GM12878 (cell line): ENCODE measurements at regions not wholly inside any gene's neighbourhood (a gene's known extent, or its start where the extent isn't known, plus 50 kb on each side); places are given as distances from the start of the nearest gene placed in this dataset.

Experiments
- CBFB ChIP-seq: IDR thresholded peaks from 2 replicates; pipeline ENCODE4 v1.6.1; 2016; ENCODE audit warnings: antibody characterized with exemption, low read depth
- CTCF ChIP-seq, 3 experiments: IDR thresholded peaks in 2 of 3; conservative IDR thresholded peaks in 1 of 3; 2 replicates each; pipeline ENCODE4 v1.5.1; 2011; ENCODE audit warnings: low read depth in 3 of 3, low read length in 3 of 3, mild to moderate bottlenecking in 3 of 3, control low read depth in 2 of 3, moderate library complexity in 2 of 3, inconsistent platforms in 1 of 3, mixed read lengths in 1 of 3; ENCODE audit not compliant: control insufficient read depth in 2 of 3, insufficient read depth in 1 of 3; ENCODE audit errors: extremely low read depth in 1 of 3
- EED ChIP-seq: sonication (generic); IDR thresholded peaks from 2 replicates; pipeline ENCODE4 v1.6.1; 2016; ENCODE audit warnings: antibody characterized with exemption, low read depth
- HCFC1 ChIP-seq: fragments of 150-350 bp; IDR thresholded peaks from 2 replicates; pipeline ENCODE4 v1.6.1; 2014; ENCODE audit warnings: low read length
- NFYB ChIP-seq: IDR thresholded peaks from 2 replicates; pipeline ENCODE4 v1.6.1; 2011; ENCODE audit warnings: low read depth, mild to moderate bottlenecking, low read length, improper control_type of control experiment, moderate library complexity; ENCODE audit not compliant: insufficient read depth
- POLR2A ChIP-seq: IDR thresholded peaks from 2 replicates; pipeline ENCODE4 v1.6.1; 2011; ENCODE audit warnings: low read depth, mild to moderate bottlenecking, low read length
- POLR2AphosphoS5 ChIP-seq: IDR thresholded peaks from 2 replicates; pipeline ENCODE4 v1.6.1; 2011; ENCODE audit warnings: mild to moderate bottlenecking, low read length, inconsistent platforms
- RAD21 ChIP-seq: IDR thresholded peaks from 2 replicates; pipeline ENCODE4 v1.6.1; 2011; ENCODE audit warnings: mild to moderate bottlenecking, low read depth, low read length, moderate library complexity; ENCODE audit not compliant: insufficient read depth
- RELA ChIP-seq: fragments of 450-650 bp; IDR thresholded peaks from 2 replicates; pipeline ENCODE4 v1.8.0; 2014; ENCODE audit warnings: borderline replicate concordance; ENCODE audit not compliant: partially characterized antibody
- SMAD5 ChIP-seq: IDR thresholded peaks from 2 replicates; pipeline ENCODE4 v1.6.1; 2016; ENCODE audit warnings: antibody characterized with exemption, low read depth
- TCF12 ChIP-seq: IDR thresholded peaks from 2 replicates; pipeline ENCODE4 v1.6.1; 2011; ENCODE audit warnings: low read depth, mild to moderate bottlenecking, low read length
- ZNF274 ChIP-seq: IDR thresholded peaks from one replicate; pipeline ENCODE4 v1.8.0; 2011; ENCODE audit not compliant: insufficient read length, insufficient read depth
- TF ChIP-seq, protein P1 (sequence below): IDR thresholded peaks from 2 replicates; pipeline ENCODE4 v1.6.1; 2012; ENCODE audit warnings: mild to moderate bottlenecking, low read depth, low read length

DNA sequence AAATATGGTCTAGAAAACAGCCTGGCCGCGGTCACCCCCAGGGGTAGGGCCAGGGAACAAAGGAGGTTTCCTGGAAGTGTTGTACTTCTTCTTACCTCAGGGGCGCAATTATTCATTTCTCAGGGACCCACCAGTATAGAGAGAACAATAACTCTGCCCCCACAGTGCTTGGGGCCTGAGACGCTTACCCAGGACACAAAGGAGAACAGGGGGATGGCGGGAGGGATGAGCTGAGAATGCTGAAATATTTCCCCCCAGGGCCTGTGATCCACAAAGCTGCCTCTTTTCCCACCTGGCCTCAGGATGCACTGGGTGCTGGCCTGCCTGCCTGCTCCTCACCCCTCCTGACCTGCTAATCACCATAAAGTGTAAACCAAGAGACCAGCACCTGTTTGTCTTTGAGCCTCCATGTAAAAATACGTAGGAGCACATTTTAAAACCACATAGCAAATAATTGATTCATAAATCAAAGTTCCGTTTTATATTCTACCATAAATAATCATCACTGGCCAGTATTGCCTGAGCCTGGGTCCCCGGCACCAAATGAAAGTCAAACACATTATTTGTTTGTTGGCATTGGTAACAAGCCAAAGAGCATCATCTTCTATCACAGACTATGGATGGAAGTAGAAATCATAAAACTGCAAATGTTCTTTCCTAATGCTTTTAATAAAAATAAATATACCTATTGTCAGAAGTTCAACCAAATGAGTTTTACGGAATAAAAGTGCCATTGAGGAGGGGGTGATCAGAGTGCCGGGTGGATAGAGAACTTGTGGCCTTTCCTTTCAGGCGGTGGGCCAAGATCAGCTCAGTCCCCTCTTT is 67.3 kb upstream of the RMDN2 start:
- TF ChIP-seq RAD21 (no peak), SMAD5 (no peak), CTCF (IDR thresholded peaks at IDR 0.05 in 2 of 3, conservative IDR thresholded peaks at IDR 0.05 in 1 of 3; ENCODE audit: control insufficient read depth in 2 of 3, extremely low read depth in 1 of 3, insufficient read depth in 1 of 3, low read depth in 3 of 3, low read length in 3 of 3) (no peak), POLR2A (no peak), CBFB (no peak), TCF12 (no peak), POLR2AphosphoS5 (no peak), ZNF274 (no peak), EED (no peak), HCFC1 (no peak), NFYB (no peak), RELA (no peak)
- TF ChIP-seq, protein P1, sequence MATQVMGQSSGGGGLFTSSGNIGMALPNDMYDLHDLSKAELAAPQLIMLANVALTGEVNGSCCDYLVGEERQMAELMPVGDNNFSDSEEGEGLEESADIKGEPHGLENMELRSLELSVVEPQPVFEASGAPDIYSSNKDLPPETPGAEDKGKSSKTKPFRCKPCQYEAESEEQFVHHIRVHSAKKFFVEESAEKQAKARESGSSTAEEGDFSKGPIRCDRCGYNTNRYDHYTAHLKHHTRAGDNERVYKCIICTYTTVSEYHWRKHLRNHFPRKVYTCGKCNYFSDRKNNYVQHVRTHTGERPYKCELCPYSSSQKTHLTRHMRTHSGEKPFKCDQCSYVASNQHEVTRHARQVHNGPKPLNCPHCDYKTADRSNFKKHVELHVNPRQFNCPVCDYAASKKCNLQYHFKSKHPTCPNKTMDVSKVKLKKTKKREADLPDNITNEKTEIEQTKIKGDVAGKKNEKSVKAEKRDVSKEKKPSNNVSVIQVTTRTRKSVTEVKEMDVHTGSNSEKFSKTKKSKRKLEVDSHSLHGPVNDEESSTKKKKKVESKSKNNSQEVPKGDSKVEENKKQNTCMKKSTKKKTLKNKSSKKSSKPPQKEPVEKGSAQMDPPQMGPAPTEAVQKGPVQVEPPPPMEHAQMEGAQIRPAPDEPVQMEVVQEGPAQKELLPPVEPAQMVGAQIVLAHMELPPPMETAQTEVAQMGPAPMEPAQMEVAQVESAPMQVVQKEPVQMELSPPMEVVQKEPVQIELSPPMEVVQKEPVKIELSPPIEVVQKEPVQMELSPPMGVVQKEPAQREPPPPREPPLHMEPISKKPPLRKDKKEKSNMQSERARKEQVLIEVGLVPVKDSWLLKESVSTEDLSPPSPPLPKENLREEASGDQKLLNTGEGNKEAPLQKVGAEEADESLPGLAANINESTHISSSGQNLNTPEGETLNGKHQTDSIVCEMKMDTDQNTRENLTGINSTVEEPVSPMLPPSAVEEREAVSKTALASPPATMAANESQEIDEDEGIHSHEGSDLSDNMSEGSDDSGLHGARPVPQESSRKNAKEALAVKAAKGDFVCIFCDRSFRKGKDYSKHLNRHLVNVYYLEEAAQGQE: no peak
